COR-L47 (cell line): ENCODE measurements at regions not wholly inside any gene's neighbourhood (a gene's known extent, or its start where the extent isn't known, plus 50 kb on each side); places are given as distances from the start of the nearest gene placed in this dataset.

ENCODE experiments used
- DNase-seq: peaks from one replicate; lab custom pipeline; 2025; lab: John Stamatoyannopoulos, UW

DNA sequence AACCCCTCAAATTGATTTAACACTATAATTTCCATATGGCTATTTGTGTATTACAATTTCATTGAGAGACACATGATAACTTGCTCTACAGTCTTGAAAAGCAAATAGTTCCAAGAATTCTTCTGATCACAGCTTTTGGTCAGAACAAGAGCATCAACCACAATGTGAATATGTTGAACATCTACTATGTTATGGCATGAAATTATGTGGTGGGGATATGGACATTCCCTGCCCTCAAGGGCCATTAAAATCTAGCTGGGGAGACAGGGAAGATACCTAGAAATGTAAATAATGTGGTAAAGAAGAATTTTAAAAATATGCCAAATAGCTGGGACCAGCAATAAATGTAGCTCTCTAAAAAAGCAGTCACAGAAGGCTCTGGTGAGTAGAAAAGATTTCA lies 262.2 kb downstream of the FZD1 start:
- DNase-seq, result no peak

DNA sequence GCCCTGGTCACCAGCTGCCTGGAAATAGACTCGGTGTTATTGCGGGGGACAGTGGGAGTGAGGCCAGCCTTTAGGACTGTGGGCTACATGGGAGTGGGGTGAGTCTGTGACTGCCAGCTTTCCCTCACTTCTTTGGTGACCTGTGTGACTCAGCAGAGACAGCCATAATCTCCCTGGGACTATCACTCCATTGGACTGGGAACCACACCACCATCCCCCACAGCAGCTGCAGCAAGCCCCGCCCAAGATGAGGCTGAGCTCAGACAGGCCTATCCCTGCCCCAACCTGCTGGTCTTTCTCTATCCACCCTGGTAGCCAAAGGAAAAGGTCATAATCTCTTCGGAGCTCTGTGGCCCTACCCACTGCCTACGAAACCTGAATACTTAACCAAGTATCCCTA lies 263.2 kb downstream of the FZD1 start:
- no peak for DNase-seq

DNA sequence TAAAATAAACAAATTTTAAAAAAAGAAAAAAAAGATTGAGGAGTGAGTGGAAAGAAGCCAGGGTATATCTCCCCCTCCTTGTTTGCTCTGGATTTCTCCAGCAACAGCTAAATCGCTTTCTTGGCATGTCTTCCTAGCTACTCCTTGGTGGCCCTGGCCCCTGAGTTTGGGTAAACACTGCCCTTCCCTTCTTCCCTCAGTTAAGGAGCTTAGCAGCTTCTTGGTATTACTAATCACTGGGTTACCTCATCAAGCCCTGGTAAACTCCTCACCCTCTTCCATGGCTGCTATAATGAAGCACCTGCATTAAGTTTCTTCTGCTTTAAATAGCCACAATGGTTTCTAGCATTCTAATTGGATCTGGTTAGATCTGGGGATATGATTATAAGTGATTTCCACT lies 269.8 kb downstream of the FZD1 start:
- DNase-seq, result no peak

DNA sequence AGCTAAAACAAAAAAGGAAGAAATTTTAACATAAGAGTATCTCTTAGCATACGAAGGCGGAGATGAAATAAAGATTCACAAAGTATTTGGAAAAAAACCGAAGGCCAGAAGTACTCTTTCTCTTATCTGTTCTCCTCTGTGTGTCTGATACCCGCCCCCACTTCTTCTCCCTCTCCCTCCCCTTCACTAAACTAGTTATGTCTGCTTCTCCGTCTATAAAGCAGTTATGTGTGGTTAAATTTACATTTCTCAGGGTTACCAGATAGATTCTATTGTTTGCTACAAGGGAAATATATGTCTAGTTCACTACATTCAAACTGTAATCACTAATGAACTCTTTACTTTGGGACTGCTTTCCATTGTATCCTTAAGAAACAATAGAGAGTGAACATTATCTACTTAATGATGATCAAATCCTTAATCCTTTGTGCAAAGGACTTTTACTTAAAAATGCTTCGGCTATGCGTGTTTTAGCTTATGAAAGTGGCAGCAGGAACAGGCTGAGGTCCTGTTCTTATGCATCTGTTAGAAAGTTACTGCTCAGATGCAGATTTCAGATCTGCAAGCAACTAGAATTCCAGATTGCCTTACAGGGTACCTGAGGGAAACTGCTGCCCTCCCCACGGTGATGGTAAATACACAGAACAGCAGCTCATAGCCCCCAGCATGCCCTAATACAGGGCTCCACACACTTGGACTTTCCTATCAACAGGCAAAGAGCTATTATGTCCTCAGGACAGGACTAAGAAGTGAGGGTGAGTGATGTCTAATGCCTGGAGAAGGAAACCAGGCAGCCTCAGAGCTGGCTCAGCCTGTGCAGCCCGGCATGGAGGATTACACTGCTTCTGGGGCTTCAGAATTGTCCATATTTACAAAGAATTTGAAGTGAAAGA lies 273.3 kb downstream of the FZD1 start:
- DNase-seq, result no peak

DNA sequence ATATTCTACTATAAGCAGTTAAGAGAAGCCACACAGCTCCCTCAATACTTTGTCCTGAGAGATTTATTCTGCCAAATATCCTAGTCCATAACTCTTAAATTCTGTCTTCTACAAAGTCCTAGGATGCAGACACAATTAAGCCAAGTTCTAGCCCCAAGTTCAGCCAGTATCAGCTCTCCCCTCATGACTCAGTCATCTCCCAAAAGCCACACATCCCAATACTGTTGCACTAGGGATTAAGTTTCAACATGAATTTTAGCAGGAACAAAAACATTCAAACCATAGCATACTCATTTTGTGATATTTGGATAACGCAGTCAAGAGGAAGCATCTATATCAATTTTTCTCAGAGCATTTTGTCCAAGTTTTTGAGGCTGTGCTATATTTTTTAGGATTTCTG lies 277.4 kb downstream of the FZD1 start:
- no peak for DNase-seq

DNA sequence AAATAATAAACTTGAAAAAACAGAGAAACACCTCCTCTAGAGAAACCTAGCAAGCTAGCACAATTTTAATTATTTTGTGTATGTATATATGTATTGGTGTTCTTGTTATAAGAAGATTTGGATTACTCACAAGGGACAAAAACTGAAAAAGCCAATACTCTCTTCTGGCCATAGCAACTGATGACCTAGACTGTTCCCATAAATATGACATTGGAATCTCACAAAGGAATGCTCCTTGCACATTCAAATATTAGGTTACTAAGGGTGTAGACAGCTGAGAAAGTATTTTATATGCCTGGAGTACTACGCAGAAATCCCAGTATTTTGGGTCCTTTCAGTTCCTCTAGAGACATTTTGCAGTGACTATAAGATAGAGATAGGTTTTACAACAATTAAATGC lies 279.4 kb downstream of the FZD1 start:
- no peak for DNase-seq

DNA sequence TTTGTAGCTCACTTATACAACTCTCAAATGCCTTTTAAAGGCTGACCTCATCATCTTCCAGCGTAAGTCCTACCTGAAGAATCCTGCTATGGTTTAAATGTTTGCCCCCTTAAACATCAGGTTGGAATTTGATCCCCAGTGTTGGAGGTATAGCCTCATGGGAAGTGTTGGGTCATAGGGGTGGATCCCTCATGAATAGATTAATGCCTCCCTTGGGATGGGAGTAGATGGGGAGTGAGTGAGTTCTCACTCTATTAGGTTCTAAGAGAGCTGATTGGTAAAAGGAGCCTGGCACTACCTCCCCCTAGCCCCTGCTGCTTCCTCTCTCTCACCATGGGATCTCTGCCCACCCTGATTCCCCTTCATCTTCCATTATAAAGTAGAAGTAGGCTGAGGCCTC lies 285.6 kb downstream of the FZD1 start:
- DNase-seq, result no peak

DNA sequence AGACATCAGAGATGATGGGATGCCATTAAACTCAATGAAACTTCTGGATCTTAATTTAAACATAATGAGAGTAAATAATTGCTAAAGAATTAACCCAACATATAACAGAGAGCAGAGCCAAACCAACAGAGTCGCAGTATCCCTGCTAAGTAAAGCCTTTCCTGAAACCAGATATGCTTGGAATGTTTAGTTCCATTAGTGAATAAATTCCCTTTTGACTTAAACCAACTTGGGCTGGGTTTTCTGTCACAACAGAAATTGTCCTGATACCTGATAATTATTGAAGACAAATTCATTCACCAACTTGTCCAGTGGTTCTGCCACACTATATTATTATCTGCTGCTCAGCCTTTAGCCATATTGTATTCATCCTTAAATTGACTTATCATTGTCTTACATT lies 286.7 kb downstream of the FZD1 start:
- no peak for DNase-seq

DNA sequence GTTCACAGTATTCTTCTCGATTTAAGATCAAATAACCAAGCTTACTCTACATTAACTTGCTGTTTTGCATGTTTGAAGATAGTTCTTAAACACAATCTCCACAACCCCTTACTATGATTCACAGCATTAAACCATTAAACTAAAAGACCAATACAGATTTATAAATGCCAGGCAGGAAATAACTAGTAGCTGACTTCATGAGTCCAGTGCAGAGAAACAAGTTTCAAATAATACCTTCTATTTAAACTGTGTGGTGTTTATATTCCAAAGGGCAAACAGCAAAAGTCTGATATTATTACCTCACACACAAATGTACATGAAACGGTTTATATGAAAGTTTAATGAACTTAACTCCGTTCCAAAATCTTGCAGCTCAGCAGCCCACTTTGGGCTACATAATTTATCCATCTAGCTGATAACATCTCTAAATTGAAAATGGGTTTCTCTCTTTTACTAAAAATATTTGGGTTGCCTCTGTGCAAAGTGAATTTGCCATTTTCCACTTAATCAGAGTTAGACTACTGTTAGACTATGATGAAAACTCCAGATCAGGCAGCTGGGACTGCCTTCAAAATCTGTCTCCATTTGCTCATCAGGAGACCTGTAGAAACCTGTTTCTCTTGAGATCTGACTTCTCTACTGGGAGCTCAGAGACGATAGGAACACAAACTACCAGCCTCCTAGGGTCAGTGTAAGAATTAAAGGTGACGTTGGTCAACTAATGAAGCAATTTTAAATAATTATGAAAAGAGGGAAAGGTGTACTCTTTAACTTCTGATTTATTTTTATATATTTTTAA lies 287.3 kb downstream of the FZD1 start:
- DNase-seq, result no peak

DNA sequence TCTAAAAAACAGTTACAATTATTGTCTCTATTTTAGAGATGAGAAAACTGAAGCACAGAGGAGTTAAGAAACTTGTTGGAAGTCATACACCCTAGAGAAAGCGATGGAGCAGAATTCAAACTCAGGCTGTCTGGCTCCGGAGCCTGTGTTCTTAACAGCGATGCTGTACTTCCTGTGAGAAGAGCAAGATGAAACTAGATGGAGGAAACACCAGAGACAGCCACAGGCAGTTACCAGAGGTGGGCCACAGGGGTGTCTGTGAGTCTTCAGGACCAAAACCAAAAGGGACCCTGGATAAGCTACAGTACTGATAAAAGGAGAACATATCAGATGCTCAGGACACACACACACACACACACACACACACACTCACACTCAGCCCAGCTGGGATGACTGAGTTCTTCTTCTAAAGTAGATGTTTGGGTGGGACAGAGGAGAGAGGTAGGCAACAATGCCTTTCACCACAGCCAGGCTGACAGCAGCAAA lies 289.2 kb downstream of the FZD1 start:
- DNase-seq, result no peak

DNA sequence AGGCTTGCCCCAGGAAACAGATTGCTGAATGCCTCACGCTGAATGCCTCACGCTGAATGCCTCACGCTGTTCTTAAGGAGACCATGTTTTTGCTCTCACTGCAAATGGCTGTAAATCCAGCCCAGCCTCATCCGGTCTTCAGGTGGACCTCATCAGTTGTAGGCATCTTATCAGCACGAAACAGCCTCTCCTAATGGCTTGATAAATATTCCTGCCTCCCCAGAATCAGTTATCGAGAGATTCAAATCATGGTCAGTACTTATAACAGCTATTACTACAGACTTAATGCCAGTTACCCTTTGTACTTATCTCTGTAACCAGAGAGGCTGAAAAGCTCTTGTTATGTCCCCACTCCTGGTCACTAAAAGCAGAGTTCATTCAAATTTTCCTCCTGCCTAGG lies 290.6 kb downstream of the FZD1 start:
- no peak for DNase-seq

DNA sequence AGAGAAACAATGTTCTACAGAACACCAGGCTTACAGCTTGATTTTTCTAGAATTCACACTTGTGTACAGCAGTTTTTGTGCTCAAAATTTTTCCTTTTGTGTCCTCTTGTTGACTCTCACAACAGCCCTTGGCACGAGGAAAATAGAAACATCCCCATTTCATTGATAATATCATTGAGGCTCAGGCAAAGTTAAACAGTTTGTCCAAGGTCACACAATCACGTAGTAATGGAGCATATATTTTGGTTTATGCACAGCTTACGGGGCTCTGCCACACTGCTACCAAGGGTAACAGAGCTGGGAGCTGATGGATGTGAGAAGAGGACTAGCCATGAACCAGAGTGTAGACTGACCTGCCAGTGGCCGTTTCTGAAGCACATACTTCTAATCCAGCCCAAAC lies 292.0 kb downstream of the FZD1 start:
- no peak for DNase-seq

DNA sequence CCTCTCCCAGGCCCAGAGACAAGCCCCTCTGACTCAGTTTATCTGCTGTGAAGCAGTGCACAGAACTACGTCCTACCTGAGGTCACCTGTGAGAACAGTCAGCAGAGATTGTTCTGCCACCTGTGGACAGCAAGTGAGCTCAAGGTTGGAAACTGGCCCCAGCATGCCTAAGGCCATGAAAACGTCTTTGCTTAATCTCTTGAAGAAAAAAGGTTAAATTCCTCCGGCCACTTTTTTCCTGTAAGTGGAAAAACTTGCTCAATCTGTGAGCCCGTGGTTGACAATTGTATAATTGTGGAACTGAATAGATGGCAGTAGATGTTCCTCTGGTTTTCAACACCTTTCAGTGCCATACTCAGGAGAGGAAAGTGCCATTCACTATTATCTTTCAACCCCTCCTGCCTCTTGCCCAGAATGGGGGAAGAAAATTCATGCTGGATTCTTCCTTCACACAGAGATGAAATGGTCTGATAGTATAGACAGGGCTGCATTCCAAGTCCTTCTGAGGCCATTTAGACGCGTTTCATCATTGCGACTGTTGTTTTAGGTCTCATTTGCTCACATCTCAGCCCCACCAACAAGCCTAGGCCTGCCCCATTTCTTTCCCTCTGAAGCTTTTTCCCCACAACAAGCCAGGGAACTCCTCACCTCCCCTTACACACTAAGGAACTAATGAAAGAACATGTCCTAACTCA lies 292.9 kb downstream of the FZD1 start:
- no peak for DNase-seq

DNA sequence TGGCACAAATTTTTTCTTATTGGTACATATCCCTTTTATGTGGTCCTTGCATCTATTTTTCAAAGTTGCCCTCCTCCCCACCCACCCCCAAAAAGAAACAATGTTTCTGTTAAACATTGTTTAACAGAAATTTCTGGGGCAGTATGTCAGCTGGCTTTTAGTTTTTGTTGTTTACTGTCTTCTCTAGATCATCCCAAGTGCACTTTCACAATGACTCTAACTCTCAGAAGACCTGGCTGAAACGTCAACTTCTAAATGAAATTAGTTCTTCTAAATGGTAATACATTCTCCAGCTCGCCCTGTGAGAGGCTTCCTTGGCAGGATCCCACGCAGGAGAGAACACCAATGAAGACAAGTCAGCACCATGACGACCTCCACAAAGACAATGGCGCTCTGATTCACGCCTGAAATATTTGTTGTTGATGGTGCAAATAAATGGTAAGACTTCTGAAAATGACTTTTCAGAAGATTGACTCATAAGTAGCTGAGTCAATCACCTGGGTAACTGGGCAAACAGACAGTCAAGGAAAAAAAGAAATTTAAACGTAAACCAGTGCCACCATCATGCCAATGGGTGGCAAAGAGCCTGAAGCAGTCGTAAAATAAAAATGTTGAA lies 293.7 kb downstream of the FZD1 start:
- no peak for DNase-seq

DNA sequence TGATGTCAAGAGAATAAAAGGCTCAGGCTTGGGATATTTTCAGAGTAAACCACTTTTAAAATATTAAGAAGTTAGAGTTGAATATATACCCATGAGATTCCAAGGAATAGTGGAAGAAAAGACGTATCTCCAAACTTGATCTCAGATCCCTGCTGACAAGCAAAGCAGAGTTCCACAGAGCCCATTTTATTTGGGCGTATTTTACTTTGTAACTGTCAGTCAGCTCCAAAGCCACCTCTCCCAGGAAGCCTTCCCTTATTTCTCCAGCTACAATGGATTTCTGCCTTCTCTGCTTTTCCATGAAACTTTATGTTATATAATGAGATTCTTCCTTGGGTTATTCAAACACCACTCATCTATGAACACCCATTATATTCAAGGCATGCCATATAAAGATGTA lies 295.7 kb downstream of the FZD1 start:
- DNase-seq, result no peak

DNA sequence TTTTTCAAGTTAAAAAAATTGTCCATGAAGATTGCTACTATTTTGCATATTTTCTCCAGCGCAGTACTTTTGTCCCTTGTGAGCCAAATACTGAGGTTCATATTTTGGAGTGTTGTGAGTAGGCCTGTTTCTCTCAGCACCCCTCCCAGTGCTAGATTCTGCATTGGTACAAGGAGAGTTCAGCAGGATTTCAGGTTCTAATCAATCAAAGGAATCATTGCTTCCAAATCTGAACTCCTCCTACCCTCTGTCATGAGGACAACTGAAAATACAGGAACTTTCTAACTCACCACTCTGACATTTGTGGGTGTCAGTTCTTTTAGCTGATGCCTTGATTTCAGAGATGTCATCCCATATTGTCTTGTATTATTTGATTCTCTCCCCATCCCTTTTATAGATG lies 299.9 kb downstream of the FZD1 start:
- no peak for DNase-seq

DNA sequence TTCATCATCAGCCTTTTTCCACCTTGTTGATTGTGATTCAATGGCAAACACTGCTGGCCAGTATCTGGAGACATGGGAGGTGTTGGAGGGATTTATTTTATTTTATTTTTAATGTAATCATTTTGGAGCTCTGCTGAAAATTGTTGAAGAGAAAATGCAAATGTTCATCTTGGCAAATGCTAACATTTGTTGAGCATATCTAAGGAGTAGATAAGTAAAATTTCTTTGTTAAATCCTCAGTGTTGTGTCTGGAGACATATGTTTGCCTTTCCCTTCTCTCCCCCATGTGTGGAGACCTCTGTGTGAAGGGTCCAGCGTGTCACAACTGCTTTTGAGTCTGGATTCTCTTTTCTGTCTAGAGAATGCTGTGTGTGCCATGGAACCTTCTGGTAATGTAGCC lies 300.3 kb downstream of the FZD1 start:
- no peak for DNase-seq

DNA sequence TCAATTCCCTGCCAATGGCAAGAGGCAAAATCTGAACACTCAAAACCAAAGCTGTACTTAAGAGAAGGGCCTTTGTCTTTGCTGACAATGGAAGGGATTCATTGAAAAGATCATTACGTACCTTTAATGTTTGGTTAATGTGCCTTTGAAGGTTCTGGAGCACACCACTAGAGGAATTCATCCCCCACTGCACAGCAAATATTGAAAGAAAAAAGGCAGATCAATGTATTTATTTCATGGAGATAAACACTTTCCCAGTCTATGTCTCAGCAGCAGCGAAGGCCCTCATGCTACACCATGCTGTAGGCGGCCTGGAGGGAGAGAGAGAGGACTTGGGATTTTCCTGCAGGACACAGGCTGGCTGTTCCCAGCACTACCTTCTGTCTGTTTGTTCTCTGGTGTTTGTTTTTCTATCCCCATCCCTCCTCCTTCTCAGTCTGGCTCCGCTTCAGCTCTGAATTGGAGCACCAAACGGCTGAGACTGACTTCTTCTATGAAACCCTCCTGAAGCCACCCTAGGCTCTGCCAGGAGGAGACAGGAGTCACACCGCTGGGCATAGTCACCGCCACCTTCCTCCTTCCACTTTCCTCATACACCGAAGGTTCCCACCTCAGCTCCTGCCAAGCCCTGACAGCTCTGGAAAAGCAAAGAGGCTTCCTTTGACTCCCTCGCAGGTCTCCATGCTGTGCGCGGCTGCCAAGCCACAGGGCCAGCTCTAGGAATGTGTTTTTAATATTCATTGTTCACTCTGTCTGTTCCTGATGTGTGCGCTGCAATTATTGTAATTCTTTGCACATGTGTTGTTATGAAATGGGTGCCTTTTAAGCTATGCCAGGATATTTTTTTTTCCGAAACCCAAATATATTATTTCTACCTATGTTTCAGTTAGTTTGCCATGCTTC lies 301.5 kb downstream of the FZD1 start:
- DNase-seq, result peak; percentile 6

DNA sequence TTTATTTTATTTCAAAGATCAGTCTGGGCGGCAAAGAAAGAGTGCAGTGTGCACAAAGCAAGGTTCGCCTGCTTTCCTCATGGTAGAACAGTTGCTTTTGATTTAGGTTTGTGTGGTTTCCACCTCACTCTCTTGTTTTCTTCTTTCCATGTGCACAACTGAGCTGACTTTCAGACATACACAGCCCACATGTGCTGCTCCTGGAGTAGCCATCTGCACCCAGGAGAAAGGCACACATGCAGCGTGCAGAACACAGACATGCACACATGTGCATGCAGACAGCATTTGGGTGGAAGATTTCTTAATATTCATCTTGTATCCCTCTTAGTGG lies 302.1 kb downstream of the FZD1 start:
- no peak for DNase-seq

DNA sequence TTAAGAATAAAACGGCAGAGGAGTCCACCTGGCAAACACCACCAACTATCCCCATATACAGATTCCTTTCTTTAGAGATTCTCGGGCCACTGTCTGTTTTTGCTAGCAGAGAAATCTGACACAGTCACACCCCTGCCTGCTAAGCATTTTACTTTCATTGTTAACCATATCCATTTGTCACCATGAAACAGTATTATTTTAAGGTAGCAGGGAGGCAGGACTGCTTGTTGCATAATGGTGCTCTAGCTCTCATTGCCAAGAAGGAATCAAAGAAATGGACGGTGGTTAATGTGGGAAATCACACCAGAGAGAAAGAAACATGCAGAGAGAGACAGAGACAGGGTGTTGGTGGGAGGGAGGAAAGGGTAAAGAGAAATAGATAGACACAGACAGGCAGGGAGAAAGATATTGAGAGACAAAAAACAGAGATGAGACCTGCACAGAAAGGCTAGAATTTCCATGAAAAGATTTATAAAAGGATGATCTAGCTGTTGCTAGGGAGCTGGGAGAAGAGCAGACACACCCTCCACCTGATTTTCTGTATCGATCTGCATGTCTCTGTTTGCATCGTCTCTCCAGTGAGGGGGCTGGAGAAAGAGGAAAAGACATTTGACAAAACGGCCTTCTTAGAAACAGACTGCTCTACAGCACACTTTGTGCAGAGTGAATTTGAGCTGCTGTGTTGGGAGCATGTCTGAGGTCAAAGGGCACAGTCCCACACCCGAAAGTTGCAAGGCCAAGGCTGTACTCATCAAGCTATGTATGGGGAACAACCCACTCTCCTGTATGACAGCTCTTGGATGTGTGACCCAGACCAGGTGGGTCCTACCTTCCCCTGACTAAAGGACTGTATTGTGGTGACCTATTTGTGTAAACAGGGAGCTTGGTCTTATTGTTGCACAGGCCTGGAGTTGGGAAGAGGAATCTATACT lies 303.1 kb downstream of the FZD1 start:
- no peak for DNase-seq
